Panc1 (cell line): ENCODE measurements at regions not wholly inside any gene's neighbourhood (a gene's known extent, or its start where the extent isn't known, plus 50 kb on each side); places are given as distances from the start of the nearest gene placed in this dataset.
"Not testable (repeated sequence)": the region's sequence is repeated elsewhere in the genome, so short reads cannot be mapped to it uniquely, and the experiment has no call there.

Source experiments
- ATAC-seq: fragments of 200-7000 bp; cut with Tn5 transposase; 2 replicates; pipeline ENCODE4 v1.9.1; 2020; ENCODE audit warnings: mild to moderate bottlenecking, moderate library complexity
- BruUV-seq: library from RNA; stranded (reverse); fragments of 400-500 nt; replicated peaks from 2 replicates; lab custom pipeline; 2021; lab: Mats Ljungman, UMichigan
- CTCF ChIA-PET: fragments of 300-600 bp; sonication (Branson Sonifier 250); formaldehyde crosslinking; loops from one replicate; lab custom pipeline; 2022; ENCODE audit warnings: antibody characterized with exemption; lab: Charles Lee
- POLR2A ChIA-PET: fragments of 300-600 bp; sonication (Branson Sonifier 250); formaldehyde crosslinking; loops from one replicate; lab custom pipeline; 2022; ENCODE audit warnings: antibody characterized with exemption; lab: Charles Lee
- DNase-seq: peaks from one replicate; pipeline ENCODE4 v3.0.0-alpha.2; 2010; ENCODE audit warnings: low read depth, low spot score
- H3K27ac ChIP-seq: 2 replicates; pipeline ENCODE4 v1.5.1; 2011; ENCODE audit warnings: mild to moderate bottlenecking, low read length, inconsistent platforms
- H3K27me3 ChIP-seq: fragments of 200-500 bp; sonication (Bioruptor generic); 2 replicates; pipeline ENCODE4 v1.6.0; 2014; ENCODE audit warnings: low read length, inconsistent platforms; ENCODE audit not compliant: control insufficient read depth, insufficient read depth
- H3K36me3 ChIP-seq: fragments of 200-500 bp; sonication (Bioruptor generic); 2 replicates; pipeline ENCODE4 v1.5.1; 2014; ENCODE audit warnings: inconsistent platforms, mild to moderate bottlenecking, low read length, moderate library complexity; ENCODE audit not compliant: control insufficient read depth, insufficient read depth
- H3K4me1 ChIP-seq: 2 replicates; pipeline ENCODE4 v1.5.1; 2011; ENCODE audit warnings: inconsistent platforms, mild to moderate bottlenecking, low read length, moderate library complexity; ENCODE audit not compliant: control insufficient read depth, insufficient read depth
- H3K4me3 ChIP-seq, 2 experiments: 2 replicates each; pipeline ENCODE4 v1.5.1; 2011 to 2012; ENCODE audit warnings: low read depth in 2 of 2, low read length in 2 of 2, mild to moderate bottlenecking in 2 of 2, inconsistent platforms in 1 of 2, moderate library complexity in 1 of 2
- H3K9me3 ChIP-seq: fragments of 200-500 bp; sonication (Bioruptor generic); 2 replicates; pipeline ENCODE4 v1.5.1; 2014; ENCODE audit warnings: low read depth, mild to moderate bottlenecking, inconsistent platforms, low read length, moderate library complexity; ENCODE audit not compliant: control insufficient read depth, insufficient read depth
- CTCF ChIP-seq: fragments of 450-650 bp; IDR thresholded peaks from 2 replicates; pipeline ENCODE4 v1.5.1; 2017; ENCODE audit warnings: mild to moderate bottlenecking
- POLR2AphosphoS5 ChIP-seq: IDR thresholded peaks from 2 replicates; pipeline ENCODE4 v1.6.1; 2012; ENCODE audit warnings: mild to moderate bottlenecking, low read depth, low read length, moderate library complexity
- REST ChIP-seq, 2 experiments: IDR thresholded peaks; 2 replicates each; pipeline ENCODE4 v1.6.1; 2011 to 2012; ENCODE audit warnings: low read depth in 2 of 2, control low read depth in 1 of 2, low read length in 1 of 2, mild to moderate bottlenecking in 1 of 2, moderate library complexity in 1 of 2; ENCODE audit not compliant: insufficient read depth in 1 of 2
- SIN3A ChIP-seq: IDR thresholded peaks from 2 replicates; pipeline ENCODE4 v1.6.1; 2012; ENCODE audit warnings: low read depth, mild to moderate bottlenecking, low read length, moderate library complexity, borderline replicate concordance; ENCODE audit not compliant: insufficient read depth
- TCF7L2 ChIP-seq: IDR thresholded peaks from 2 replicates; pipeline ENCODE4 v1.6.1; 2011; ENCODE audit warnings: mild to moderate bottlenecking, low read depth, low read length, inconsistent platforms
- in situ Hi-C: cut with HindIII; loops from 2 replicates; pipeline ENCODE4 v1.10.0; 2016; ENCODE audit warnings: low sequenced_read_pairs, low pct_unique_long_range_greater_than_20kb
- intact Hi-C: fragments of 100-400 bp; cut with micrococcal nuclease; formaldehyde crosslinking; loops from one replicate; pipeline ENCODE4 v1.10.0; 2022; ENCODE audit not compliant: unreplicated experiment

- Histone ChIP-seq H3K4me1 (no peaks in the 10 kb centered on the region), H3K36me3 (no peaks in the 10 kb centered on the region), H3K4me3 (no peak overlapping the region), H3K9me3 (no peaks in the 10 kb centered on the region), H3K27ac (no peak overlapping the region), H3K27me3 (no peaks in the 10 kb centered on the region)
- CTCF ChIA-PET: no interaction called here
- no peak for DNase-seq
- POLR2A ChIA-PET: no interaction called here
- TF ChIP-seq CTCF: no peak
- TF ChIP-seq POLR2AphosphoS5: no peak
- no peak for TF ChIP-seq TCF7L2
- no peak for TF ChIP-seq REST (IDR thresholded peaks at IDR 0.05; ENCODE audit: insufficient read depth in 1 of 2, low read depth in 2 of 2, low read length in 1 of 2)
- TF ChIP-seq SIN3A: no peak
- in situ Hi-C loops (no loop called here), intact Hi-C loops (no loop called here)
- no peak for ATAC-seq
- no TSS peak for BruUV-seq
Observed at GRCh38 chr14:104230946-104231345, 92.6 kb downstream of the KIF26A start.

DNA sequence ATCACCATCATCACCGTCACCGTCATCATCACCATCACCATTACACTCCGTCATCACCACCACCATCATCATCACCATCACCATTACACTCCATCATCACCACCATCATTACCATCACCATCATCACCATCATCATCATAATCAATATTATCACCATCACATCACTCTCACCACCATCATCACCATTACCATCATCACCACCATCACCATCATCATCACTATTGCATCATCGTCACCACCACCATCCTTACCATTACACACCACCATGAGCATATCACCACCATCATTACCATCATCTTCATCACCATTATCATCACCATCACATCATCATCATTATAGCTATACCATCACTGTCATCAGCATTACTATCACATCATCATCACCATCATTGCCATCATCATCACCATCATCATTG lies 93.7 kb downstream of the KIF26A start:
- Histone ChIP-seq H3K4me3 (no peak overlapping the region), H3K27me3 (no peaks in the 10 kb centered on the region; the same call in 1 of the 2 replicates), H3K4me1 (no peaks in the 10 kb centered on the region), H3K27ac (no peak overlapping the region), H3K36me3 (no peaks in the 10 kb centered on the region), H3K9me3 (no peaks in the 10 kb centered on the region)
- POLR2A ChIA-PET: no interaction called here
- DNase-seq (no peak), ATAC-seq (no peak)
- BruUV-seq: no TSS peak
- TF ChIP-seq CTCF: no peak
- no peak for TF ChIP-seq REST (IDR thresholded peaks at IDR 0.05; ENCODE audit: insufficient read depth in 1 of 2, low read depth in 2 of 2, low read length in 1 of 2)
- no peak for TF ChIP-seq POLR2AphosphoS5
- TF ChIP-seq SIN3A: no peak
- no peak for TF ChIP-seq TCF7L2
- intact Hi-C loops: no loop called here
- in situ Hi-C loops: no loop called here
- CTCF ChIA-PET: no interaction called here

DNA sequence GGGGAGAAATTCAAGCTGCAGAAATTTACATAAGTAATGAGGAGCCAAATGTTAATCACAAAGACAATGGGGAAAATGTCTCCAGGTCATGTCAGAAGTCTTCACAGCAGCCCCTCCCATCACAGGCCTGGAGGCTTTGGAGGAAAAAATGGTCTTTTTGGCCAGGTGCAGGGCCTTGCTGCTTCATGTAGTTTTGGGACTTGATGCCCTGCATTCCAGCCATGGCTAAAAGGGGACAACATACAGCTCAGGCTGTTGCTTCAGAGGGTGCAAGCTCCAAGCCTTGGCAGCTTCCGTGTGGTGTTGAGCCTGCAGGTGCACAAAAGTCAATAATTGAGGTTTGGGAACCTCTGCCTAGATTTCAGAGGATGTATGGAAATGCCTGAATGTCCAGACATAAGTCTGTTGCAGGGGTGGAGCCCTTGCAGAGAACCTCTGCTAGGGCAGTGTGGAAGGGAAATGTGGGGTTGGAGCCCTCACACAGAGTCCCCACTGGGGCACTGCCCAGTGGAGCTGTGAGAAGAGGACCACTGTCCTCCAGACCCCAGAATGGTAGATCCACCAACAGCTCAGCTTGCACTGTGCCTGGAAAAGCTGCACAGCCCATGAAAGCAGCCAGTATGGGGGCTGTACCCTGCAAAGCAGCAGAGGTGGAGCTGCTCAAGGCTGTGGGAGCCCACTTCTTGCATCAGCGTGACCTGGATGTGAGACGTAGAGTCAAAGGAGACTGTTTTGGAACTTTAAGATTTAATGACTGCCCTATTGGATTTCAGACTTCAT lies 95.8 kb downstream of the KIF26A start:
- BruUV-seq, POLR2A ChIA-PET, H3K4me1 ChIP-seq, H3K27ac ChIP-seq, CTCF ChIA-PET, H3K4me3 ChIP-seq, ATAC-seq, H3K36me3 ChIP-seq, DNase-seq, in situ Hi-C loops, H3K27me3 ChIP-seq, H3K9me3 ChIP-seq, intact Hi-C loops: not testable (repeated sequence)
